ENCODE measurements at regions not wholly inside any gene's neighbourhood (a gene's known extent, or its start where the extent isn't known, plus 50 kb on each side); places are given as distances from the start of the nearest gene placed in this dataset.
A peak's percentile ranks its signal among the peaks of the same experiment; 100 is the strongest.

- Mint-ChIP-seq H3K27me3 (ENCODE audit: unreplicated experiment) (peaks cover 3% of the 10 kb centered on the region), H3K9me3 (ENCODE audit: unreplicated experiment) (no peaks in the 10 kb centered on the region), H3K27ac (ENCODE audit: unreplicated experiment) (no peak overlapping the region), H3K4me3 (ENCODE audit: unreplicated experiment) (no peak overlapping the region), H3K36me3 (ENCODE audit: low read depth, unreplicated experiment) (no peaks in the 10 kb centered on the region), H3K4me1 (ENCODE audit: unreplicated experiment) (peaks cover 8% of the 10 kb centered on the region)
- no peak for DNase-seq (ENCODE audit: low spot score)
- no peak for TF ChIP-seq CTCF (IDR thresholded peaks at IDR 0.05; ENCODE audit: unreplicated experiment)
These were observed 279.6 kb downstream of the BCL11A start for GRCh38 chr2:60273836-60274235.

- no peak for TF ChIP-seq CTCF (IDR thresholded peaks at IDR 0.05; ENCODE audit: unreplicated experiment)
- Mint-ChIP-seq H3K4me1 (ENCODE audit: unreplicated experiment) (peaks cover 6% of the 10 kb centered on the region), H3K4me3 (ENCODE audit: unreplicated experiment) (no peak overlapping the region), H3K36me3 (ENCODE audit: low read depth, unreplicated experiment) (no peaks in the 10 kb centered on the region), H3K27ac (ENCODE audit: unreplicated experiment) (no peak overlapping the region), H3K27me3 (ENCODE audit: unreplicated experiment) (no peaks in the 10 kb centered on the region), H3K9me3 (ENCODE audit: unreplicated experiment) (no peaks in the 10 kb centered on the region)
- DNase-seq (ENCODE audit: low spot score): no peak
These were observed 281.7 kb downstream of the BCL11A start for GRCh38 chr2:60271713-60272112.

- no peak for TF ChIP-seq CTCF (IDR thresholded peaks at IDR 0.05; ENCODE audit: unreplicated experiment)
- no peak for DNase-seq (ENCODE audit: low spot score)
- Mint-ChIP-seq H3K36me3 (ENCODE audit: low read depth, unreplicated experiment) (no peaks in the 10 kb centered on the region), H3K4me3 (ENCODE audit: unreplicated experiment) (no peak overlapping the region), H3K9me3 (ENCODE audit: unreplicated experiment) (no peaks in the 10 kb centered on the region), H3K27me3 (ENCODE audit: unreplicated experiment) (no peaks in the 10 kb centered on the region), H3K27ac (ENCODE audit: unreplicated experiment) (no peak overlapping the region), H3K4me1 (ENCODE audit: unreplicated experiment) (peaks cover 4% of the 10 kb centered on the region)
These were observed 282.3 kb downstream of the BCL11A start for GRCh38 chr2:60271131-60271530.

GRCh38 chr2:60268661-60269060 is 284.8 kb downstream of the BCL11A start:
- H3K4me3 Mint-ChIP-seq (ENCODE audit: unreplicated experiment): no peak overlapping the region
- no peaks in the 10 kb centered on the region for H3K36me3 Mint-ChIP-seq (ENCODE audit: low read depth, unreplicated experiment)
- H3K9me3 Mint-ChIP-seq (ENCODE audit: unreplicated experiment): no peaks in the 10 kb centered on the region
- no peak for DNase-seq (ENCODE audit: low spot score)
- H3K27me3 Mint-ChIP-seq (ENCODE audit: unreplicated experiment): no peaks in the 10 kb centered on the region
- no peak for TF ChIP-seq CTCF (IDR thresholded peaks at IDR 0.05; ENCODE audit: unreplicated experiment)
- H3K4me1 Mint-ChIP-seq (ENCODE audit: unreplicated experiment): peaks cover 4% of the 10 kb centered on the region
- no peak overlapping the region for H3K27ac Mint-ChIP-seq (ENCODE audit: unreplicated experiment)

GRCh38 chr2:60268032-60268431 is 285.4 kb downstream of the BCL11A start:
- Mint-ChIP-seq H3K27me3 (ENCODE audit: unreplicated experiment) (no peaks in the 10 kb centered on the region), H3K4me3 (ENCODE audit: unreplicated experiment) (no peak overlapping the region), H3K36me3 (ENCODE audit: low read depth, unreplicated experiment) (no peaks in the 10 kb centered on the region), H3K9me3 (ENCODE audit: unreplicated experiment) (no peaks in the 10 kb centered on the region), H3K4me1 (ENCODE audit: unreplicated experiment) (peaks cover 4% of the 10 kb centered on the region), H3K27ac (ENCODE audit: unreplicated experiment) (peak overlapping the region; percentile 37)
- no peak for DNase-seq (ENCODE audit: low spot score)
- TF ChIP-seq CTCF (IDR thresholded peaks at IDR 0.05; ENCODE audit: unreplicated experiment): no peak
